ENCODE measurements at regions not wholly inside any gene's neighbourhood (a gene's known extent, or its start where the extent isn't known, plus 50 kb on each side); places are given as distances from the start of the nearest gene placed in this dataset.
"Not testable (repeated sequence)": the region's sequence is repeated elsewhere in the genome, so short reads cannot be mapped to it uniquely, and the experiment has no call there.

DNA sequence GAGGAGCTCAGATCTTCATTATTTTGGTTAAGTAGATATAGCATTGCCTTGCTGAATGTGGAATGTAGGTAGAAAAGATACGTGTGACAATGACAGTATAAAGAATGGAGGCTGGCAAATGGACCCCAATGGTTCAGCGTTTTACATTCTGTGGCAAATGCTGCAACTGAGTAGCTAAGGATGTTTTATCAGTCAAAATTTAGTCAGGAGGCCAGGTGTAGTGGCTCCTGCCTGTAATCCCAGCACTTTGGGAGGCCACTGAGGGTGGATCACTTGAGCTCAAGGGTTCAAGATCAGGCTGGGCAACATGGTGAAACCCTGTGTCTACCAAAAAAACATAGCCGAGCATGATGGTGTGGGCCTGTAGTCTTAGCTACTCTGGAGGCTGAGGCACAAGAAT is 120.5 kb upstream of the GHITM start:
- FAIRE-seq = no peak
- DNase-seq (ENCODE audit: low spot score) = no peak

DNA sequence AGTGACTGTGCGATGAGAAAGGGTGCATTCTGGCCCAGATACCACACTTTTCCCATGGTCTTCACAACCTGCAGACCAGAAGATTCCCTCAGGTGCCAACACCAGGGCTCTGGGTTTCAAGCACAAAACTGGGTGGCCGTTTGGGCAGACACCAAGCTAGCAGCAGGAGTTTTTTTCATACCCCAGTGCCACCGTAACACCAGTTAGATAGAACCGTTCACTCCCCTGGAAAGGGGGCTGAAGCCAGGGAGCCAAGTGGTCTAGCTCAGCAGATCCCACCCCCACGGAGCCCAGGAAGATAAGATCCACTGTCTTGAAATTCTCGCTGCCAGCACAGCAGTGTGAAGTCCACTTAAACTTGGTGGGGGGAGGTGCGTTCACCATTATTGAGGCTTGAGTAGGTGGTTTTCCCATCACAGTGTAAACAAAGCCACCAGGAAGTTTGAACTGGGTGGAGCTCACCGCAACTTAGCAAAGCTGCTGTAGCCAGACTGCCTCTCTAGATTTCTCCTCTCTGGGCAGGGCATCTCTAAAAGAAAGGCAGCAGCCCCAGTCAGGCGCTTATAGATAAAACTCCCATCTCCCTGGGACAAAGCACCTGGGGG is 119.4 kb upstream of the GHITM start:
- DNase-seq (ENCODE audit: low spot score); FAIRE-seq: not testable (repeated sequence)

DNA sequence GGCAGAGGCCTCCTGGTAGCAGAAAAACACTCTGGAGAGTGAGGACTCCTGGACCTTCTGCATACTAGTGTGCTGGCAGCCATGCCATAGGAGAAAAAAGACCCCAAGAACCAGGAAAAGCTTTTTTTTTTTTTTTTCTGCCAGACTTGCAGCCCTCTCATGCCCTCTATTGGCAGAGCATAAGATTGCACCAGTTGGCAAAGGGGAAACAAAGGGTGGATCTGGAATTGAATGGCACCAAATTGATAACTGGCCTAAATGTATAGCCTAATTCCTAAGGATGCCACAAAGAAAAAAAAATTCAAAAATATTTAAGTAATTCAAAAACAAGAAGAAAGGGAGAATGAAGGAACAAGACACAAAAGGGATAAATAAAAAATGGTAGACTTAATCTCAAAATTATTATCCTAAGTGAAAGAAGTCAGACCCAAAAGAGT is 112.5 kb upstream of the GHITM start:
- FAIRE-seq = no peak
- no peak for DNase-seq (ENCODE audit: low spot score)

DNA sequence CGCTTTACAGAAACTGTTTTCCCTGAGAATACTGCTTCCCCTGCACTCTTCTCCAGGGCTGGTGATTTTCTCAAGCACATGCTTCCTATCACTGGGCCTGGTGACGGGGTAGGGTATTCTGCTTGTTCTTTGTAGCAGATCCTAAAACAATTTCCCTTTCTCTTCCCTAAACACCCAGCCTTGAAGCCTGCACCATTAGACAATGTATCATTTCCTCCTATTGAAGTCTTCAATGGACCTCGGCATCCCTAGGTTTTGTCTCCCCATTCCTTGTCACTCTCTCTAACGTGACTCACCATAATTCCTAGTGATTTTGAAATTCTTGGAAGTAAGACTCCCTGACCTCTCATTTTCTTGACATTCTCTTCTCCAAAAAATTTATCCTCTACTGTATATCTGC is 109.5 kb upstream of the GHITM start:
- FAIRE-seq (no peak), DNase-seq (ENCODE audit: low spot score) (no peak)

DNA sequence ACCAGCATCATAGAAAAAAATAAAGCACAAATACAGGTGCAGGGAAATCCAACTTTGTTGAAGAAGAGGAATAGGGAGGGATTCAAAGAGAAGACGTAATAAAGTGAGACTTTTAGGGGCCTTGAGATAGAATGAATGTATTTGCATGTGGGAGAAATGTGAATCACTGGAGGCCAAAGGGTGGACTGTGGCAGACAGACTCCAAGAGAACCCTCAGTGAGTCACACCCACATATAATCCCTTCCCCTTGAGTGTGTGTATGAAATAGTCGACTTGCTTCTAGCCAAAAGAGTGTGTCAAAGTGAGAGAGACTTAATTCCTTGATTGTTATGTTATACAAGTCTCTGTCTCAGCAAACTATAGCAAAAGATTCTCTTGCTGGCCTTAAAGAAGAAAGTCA is 101.3 kb upstream of the GHITM start:
- FAIRE-seq (no peak), DNase-seq (ENCODE audit: low spot score) (no peak)

DNA sequence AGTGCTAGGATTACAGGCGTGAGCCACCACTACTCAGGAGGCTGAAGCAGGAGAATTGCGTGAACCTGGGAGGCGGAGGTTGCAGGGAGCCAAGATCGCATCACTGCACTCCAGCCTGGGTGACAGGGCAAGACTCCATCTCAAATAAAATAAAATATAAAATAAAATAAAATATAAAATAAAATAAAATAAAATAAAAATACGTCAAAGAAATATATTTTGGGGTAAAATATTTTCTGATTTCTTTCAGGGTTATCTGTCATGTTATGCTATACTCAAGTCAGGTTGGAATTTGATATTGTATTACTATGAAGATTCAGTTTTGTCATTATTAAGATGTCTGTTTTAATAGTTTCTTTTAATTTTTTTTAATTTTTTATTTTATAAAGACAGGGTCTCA is 99.4 kb upstream of the GHITM start:
- DNase-seq (ENCODE audit: low spot score) (no peak), FAIRE-seq (no peak)

DNA sequence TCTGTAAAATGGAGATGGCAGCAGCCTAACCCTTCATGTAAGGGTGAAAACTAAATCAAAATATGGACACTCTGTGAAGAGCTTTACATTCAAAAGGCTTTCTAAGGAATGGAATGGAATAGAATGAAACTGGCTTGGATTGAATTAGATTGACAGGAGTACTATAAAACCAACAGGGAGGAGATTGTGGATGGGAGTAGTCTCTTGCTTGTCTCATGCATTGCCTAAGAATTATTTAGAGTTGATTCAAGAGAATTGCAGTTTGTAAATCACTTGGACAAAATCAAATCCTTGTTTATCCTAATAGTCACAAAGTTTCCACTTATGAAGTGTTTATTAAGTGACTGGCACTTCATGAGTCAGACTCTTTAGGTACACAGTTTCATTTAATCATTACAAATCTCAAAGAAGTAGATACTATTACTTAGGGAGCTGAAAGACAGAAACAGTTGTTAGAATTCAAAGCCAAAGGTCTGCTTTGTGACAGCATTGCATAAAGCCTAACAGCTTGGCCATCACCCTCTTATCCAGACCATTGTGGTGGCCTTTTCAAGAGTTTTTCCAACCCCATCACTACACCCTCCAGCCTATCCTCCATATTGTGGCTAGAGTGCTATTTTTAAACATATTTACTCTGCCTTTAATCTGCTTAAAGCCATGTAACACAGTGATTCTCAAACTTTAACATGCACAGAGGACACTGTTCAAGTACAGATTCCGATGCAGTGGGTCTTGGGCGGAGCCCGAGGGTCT is 91.9 kb upstream of the GHITM start:
- FAIRE-seq (no peak), DNase-seq (ENCODE audit: low spot score) (no peak)

DNA sequence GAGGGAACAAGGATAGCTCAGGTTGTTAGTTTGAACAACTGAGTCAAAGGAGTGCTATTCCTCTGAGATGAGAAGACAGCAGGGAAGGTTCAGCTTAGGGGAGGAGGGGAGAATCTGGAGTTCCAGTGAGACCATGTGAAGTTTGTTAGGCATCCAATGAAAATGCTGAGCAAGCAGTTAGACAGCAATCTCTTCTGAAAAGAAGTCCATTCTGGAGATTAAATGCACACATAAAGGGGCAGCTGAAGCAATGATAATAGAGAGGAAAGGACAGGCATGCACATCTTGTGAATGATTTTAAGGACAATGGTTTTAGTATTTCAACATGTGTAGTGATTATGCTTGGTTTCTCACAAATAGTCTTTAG is 89.7 kb upstream of the GHITM start:
- DNase-seq (ENCODE audit: low spot score) = no peak
- FAIRE-seq = no peak

DNA sequence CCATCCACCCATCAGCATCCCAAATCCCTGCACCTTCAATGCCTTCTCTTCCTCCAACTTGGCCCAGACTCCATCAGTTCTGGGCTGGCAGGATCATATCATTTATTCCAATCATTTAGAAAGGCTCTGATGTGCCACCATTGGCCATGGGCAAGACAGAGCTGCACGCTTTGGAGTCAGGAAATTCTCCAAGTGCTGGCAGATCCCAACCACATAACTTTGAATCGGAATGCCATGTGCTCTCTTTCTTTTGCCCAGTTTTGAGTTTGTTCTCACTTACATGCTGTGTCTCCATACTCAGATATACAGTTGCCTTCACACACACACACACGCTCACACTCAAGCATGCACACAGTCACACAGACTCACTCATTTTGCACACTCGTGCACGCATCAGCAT is 85.7 kb upstream of the GHITM start:
- FAIRE-seq = no peak
- no peak for DNase-seq (ENCODE audit: low spot score)

DNA sequence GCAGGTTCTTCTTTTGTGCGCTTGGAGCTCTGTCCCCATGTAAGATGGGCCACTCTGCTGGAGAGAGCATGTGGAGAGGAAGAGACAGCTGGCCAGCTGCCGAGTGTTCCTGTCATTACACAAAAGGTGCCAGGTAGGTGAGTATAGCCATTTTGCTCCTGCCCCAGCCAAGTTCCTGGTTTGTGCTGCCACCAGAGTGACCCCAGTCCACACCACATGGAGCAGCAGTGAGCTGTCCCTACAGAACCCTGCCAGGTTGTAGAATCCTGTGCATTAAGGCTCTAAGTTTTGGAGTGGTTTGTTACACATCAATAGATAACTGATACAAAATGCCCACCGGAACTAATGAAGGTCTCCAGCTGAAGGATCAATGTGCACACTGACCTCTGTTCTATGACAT is 84.6 kb upstream of the GHITM start:
- DNase-seq (ENCODE audit: low spot score) (no peak), FAIRE-seq (no peak)

DNA sequence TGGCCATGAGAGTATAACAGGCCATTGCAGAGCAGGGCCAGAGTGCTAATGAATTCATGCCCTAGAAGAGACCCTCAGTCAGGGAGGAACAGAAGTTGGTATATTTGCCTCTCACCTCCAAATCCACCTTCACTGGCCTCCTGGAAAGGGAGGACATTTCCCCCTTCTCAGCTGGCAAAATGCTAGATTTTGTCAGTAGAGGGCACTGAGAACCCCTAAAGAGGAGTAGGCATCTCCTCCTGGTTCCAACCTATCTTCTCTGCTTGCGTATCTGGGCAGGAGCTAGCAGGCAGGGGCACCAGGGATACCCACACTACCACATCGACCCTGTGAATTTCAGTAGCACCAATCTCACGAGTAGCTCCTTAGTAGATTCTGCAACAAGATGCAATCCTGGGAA is 79.8 kb upstream of the GHITM start:
- DNase-seq (ENCODE audit: low spot score) (no peak), FAIRE-seq (no peak)

DNA sequence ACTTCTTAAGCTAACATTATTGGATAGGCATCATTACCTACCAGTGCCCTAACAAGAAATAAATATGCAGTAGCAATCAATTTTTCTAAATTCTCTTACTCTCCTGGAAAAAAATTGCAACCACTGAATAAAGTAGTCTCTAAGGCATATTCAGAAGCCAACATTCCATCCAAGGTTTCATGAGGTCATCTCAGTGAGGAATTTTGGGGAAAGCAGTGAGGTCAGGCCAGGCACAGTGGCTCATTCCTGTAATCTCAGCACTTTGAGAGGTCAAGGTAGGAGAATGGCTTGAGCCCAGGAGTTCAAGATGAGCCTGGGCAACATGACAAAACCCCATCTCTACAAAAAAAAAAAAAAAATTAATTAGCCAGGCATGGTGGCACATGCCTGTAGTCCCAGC is 75.9 kb upstream of the GHITM start:
- FAIRE-seq (no peak), DNase-seq (ENCODE audit: low spot score) (no peak)

DNA sequence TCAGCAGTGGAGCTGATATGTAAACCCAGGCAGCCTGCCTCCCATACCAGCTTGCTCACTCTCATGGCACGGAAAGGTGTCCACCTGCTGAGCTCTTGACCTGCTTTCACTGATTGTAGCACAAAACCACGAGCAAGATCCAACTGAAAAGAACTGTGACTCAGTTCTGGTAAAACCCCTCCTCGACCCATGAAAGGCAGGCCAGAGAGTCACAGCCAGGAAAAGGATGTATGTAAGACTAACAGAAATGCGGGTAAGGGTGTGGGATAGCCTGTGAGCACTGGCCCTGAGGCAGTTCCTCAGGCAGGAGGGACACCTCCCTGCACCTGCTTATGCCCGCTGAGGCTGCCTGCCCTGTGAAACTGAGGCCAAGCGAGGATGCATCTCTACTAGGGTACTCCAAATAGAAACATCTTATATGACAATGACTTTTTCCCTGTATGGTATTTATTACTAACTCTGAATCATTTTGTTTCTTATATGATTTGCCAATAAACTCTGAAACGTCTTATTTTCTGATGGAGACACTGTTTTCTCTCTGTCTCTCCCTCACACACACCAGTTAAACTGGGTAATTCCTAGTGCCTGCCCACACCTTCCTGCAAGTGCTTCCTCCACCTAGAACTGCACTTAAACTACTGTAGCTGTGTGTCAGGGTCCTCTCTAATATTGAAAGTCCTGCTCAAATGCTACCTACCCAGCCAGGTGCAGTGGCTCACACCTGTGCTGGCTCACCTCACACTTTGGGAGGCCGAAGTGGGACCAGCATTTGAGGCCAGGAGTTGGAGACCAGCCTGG is 73.3 kb upstream of the GHITM start:
- DNase-seq (ENCODE audit: low spot score) = no peak
- no peak for FAIRE-seq

DNA sequence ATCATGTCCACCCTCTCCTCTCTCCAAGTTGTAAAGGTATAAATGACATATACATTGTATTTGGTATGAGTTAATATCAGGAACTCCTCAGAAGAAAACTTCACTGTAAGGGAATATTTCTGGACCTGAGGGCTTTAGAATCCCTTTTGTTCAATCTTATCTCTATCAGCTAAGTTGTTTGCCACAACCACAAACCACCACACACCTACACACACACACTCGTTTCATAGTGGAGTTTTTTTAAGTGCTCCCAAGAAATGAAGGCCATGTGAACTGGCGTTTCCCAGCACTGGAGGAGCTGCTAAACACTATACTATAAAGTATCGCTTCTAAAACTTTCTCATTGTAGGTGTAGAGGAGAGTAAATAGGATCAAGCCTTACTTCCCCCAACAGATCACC is 64.8 kb upstream of the GHITM start:
- DNase-seq (ENCODE audit: low spot score) (no peak), FAIRE-seq (no peak)

DNA sequence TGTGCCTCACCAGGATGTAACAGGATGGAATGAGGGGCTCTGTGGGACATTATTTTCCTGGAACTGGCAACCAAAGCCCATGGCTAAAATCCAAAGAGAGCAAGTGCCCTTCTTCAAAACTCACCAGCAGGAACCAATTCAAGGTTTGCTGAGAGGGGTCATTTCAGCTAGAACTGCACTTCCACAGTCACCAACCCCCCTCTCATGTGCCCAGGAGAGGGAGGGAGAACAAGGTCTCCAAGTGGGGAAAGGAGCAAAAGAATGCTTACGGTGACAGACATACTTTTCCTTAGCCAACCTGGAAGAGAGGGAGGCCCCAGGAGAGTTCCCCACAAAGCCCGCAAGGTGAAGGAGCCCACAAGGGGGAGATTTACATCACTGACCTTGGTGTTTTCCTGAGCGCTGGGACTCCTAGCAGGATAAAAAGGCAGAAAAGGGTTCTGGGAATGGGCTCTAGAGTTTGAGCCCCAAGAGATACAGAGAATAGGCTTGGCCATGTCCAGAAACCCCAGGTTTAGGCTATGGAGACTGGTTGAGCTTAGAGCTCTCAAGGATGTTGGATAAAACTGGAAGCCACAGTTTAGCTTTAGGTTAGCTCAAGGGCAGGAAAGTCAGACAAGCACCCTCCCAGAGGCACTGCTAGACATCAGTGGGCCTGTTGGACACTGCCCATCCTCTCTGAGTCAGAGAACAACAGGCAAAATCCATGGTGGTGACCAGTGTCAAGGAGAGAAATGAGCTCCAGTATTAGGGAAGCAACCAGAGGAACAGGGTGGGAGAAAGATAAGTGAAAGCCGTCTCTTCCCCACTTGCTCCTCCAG is 63.9 kb upstream of the GHITM start:
- DNase-seq (ENCODE audit: low spot score) (no peak), FAIRE-seq (no peak)

DNA sequence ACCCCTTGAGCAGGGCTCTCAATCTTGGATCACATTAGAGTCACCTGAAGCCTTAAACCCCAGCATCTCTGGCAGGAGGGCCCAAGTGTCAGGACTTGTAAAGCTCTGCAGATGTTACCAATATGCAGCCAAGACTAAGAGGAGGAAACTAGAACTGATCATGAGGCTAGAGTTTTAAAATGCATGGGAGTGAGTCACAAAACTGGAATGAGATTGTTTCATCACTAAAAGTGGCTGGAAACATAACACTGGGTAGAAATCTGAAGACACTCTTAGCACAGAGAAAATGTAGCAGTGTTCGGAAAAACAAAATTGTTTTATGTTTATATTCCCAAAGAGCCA is 63.3 kb upstream of the GHITM start:
- FAIRE-seq (no peak), DNase-seq (ENCODE audit: low spot score) (no peak)

DNA sequence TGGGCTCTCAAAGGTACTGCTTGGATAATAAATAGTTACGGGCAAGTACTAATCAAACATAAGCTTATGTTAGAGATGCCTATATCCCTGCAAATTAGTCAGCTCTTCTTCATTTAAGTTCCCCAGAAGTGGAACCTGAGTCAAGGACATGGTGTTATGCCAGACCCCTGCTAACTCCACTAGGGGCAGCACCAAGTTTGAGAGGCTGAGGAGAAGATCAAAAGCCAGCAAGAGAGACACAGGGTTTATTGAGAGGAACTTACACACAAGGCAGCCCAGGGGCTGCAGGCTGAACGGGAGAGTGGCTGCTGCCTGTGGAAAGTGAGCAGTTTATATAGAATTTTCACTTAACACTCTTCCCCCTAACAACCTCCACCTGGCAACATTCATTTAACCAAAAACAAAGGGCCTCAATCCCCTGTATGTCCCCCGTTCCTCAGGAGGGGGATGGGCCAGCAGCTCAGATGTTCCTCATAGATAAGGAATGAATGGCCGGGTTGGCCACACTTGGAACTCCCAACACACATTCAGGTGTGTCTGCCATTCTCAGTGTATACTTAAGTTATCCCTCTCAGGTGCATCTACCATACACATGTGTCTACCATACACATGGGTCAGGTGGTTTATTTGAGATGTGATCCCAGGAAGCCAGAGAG is 62.6 kb upstream of the GHITM start:
- FAIRE-seq = no peak

DNA sequence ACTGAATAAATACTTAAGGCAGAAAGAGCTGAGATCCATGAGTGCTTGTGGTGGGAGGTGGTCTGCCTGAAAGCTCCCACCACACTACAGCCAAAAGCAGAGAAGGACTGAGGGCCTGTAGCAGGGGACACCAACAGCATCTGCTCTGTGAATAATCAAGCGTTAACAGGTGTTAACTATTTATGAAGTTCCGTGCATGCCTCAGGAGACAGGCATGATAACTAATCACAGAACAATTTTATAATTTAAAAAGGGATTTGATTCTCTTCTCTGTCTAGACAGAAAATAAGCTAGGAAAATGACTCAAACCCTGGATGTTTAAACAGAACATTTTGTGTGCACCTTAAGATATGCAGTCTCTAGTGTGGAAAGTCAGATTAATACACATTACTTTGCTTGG is 61.5 kb upstream of the GHITM start:
- no peak for DNase-seq (ENCODE audit: low spot score)
- FAIRE-seq = no peak

More for the DNA sequence above, 62.6 kb upstream of the GHITM start:
- DNase-seq (ENCODE audit: low spot score) = no peak

DNA sequence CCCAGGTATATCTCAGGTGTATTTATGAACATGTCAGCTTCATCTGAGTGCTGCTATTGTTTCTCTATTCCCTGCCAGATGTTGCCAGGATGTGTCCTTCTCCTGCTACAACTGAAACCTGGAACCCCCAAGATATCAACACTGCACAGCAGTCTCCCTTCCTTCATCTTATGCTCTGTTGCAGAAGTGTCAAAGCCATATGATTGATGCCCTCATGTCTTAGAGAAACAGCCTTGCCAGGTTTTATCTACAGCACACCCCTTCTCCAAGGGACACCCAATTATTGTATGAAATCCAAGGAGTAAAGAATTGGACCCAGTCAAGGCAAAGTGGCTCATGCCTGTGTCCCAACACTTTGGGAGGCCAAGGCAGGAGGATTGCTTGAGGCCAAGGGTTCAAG is 60.5 kb upstream of the GHITM start:
- no peak for DNase-seq (ENCODE audit: low spot score)
- FAIRE-seq = no peak

DNA sequence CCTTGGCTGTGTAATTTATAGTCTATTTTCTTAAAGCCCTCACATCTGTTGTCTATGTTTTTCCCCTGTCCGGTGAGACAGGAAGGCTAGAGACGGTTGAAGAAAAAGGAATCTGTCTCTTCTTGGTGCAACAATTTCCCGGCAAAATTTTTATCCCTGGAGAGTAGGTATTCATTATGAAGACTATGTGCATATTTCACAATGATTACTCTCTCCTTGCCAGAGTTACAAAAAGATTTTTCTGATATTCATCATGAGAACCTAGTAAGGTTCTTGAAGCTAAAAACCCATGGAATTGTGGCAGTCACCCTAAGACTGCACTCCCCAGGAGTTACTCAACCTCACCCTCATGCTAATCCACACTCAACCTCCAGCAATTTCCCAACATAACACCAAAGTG is 55.0 kb upstream of the GHITM start:
- DNase-seq (ENCODE audit: low spot score) = no peak
- no peak for FAIRE-seq

DNA sequence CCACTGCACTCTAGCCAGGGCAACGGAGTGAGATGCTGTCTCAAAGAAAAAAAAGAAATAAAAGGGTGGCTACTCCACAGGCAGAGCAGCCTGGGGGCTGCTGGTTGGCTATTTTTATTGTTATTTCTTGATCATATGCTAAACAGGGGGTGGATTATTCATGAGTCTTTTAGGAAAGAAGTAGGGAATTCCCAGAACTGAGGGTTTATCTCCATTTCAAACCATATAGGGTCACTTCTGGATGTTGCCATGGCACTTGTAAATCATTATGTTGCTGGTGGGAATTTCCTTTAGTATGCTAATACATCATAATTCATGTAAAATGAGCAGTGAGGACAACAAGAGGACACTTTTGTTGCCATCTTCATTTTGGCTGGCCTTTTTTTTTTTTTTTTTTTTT is 52.1 kb upstream of the GHITM start:
- DNase-seq (ENCODE audit: low spot score) = no peak
- no peak for FAIRE-seq

Measured in RCC 7860 (cell line).